Right cardiac atrium (tissue), 5 donors: ENCODE measurements at regions not wholly inside any gene's neighbourhood (a gene's known extent, or its start where the extent isn't known, plus 50 kb on each side); places are given as distances from the start of the nearest gene placed in this dataset.
A peak's percentile ranks its signal among the peaks of the same experiment; 100 is the strongest.

Source experiments
- ATAC-seq, 2 donors: fragments of 200-7000 bp; cut with Tn5 transposase; one replicate each; pipeline versions ENCODE4 v1.8.0 to v1.9.1; 2020; ENCODE audit warnings: moderate library complexity in 2 of 2, mild to moderate bottlenecking in 1 of 2
- DNase-seq, 3 donors: peaks; one replicate each; pipeline ENCODE4 v3.0.0-alpha.2; 2020
- H3K27ac ChIP-seq: one replicate; pipeline ENCODE4 v1.5.1; 2013; ENCODE audit warnings: mild to moderate bottlenecking, low read length, control low read depth, moderate library complexity
- H3K27me3 ChIP-seq: one replicate; pipeline ENCODE4 v1.6.1; 2013; ENCODE audit not compliant: control insufficient read depth, insufficient read depth
- H3K4me1 ChIP-seq: one replicate; pipeline ENCODE4 v1.6.1; 2013; ENCODE audit warnings: low read length; ENCODE audit not compliant: control insufficient read depth, insufficient read depth
- H3K4me3 ChIP-seq: one replicate; pipeline ENCODE4 v1.5.1; 2013; ENCODE audit warnings: low read length, control low read depth
- H3K9me3 ChIP-seq: one replicate; pipeline ENCODE4 v1.6.1; 2013; ENCODE audit warnings: low read length; ENCODE audit not compliant: control insufficient read depth
- WGBS: extraction: QIAGEN DNeasy Blood & Tissue Kit; methylation state at CpG from one replicate; pipeline ENCODE4 v1.1.7; 2013; 5-methylcytosine and 5-hydroxymethylcytosine counted together
- intact Hi-C, 4 donors: fragments of 100-400 bp; cut with DNase I; formaldehyde crosslinking; loops; one replicate each; pipeline versions ENCODE4 v1.11.0 to v1.14.0; 2022 to 2023
- donor health status: healthy with polysubstance abuse.
- donor health status: DM: no; HTN: yes; CAD: no.
- donor health status: DM: no; HTN: no; CAD: no.
- donor health status: DM: no; HTN: yes; CAD: no; lungs with severe emphysema.
- donor health status: DM: yes; HTN: yes; CAD: no.

DNA sequence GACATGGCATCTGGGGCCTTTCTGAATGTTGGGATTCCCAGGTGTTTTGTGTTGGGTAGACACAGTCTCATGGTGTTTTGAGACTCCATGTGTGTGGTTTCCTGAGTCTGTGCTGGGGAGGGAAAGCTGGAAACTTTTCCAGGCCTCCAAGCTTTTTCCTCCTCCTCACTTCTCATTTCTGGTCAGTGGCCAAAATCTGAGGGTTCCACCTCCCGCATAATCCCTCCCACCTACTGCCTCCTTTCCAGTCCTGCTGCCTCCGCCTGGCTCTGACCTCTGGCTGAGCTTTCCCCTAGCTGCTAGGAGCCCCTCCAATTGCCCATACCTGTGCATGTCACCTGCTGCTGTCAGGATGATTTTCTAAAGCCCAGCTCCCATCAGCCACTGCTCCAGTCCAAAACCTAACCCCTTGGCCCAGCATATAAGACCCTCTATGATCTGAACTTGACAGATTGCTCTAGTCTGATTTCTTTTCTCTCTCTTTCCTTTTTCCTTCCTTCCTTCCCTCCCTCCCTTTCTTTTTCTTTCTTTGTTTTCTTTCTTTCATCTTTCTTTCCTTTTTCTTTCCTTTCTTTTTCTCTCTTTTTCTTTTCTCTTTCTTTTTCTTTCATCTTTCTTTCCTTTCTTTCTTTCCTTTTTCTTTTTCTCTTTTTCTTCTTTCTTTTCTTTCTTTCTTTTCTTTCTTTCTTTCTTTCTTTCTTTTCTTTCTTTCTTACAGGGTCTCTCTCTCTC, 51.4 kb upstream of the NECTIN1 start:
- ATAC-seq (no peak), DNase-seq (no peak)
- H3K4me1 ChIP-seq, result peaks cover 5% of the 10 kb centered on the region
- no peak overlapping the region for H3K4me3 ChIP-seq
- no peaks in the 10 kb centered on the region for H3K9me3 ChIP-seq
- H3K27me3 ChIP-seq, result no peaks in the 10 kb centered on the region
- WGBS, result 25% methylated on average over 2 of the region's 2 CpGs
- intact Hi-C loops, result no loop called here
- peak overlapping the region; percentile 68 for H3K27ac ChIP-seq

DNA sequence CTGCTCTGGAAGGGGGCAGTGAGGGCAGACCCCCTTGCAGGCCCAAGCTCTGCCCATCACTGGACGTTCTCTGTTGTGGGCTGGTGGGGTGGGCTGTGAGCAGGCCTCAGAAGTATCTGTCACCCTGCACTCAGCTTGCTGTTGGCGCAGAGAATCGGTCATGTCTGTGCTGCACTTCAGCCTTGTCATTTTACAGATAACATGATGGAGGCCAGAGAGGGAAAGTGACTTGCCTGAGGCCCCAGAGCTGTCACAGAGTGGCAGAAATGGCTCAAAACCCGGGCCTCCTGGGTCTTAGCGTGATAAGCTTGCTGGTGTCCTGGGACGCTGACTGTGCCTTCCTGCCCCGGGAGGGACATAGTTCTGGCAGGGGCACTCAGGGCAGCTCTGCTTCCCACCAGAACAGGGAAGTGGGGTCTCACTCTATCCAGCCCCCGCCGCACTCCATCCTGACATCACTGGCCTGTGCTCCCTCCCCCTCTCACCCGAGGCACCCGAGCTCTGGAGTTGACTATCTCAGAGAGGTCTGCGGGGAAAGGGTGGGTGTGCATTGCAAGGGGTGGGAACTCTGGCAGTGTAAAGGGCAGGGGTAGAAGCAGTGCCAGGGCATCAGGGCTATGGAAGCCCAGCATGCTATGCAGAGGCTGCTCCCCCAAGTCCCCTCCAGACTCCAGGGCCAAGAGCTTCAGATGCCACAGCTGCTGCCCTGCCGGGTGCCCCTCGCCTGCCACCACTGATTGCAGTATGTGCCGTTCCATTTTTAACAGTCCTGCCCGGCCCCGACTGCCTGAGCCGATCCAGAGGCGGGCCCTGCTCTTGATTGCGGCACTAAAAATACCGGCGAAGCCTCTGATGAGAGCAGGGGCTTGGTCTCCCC, 50.4 kb upstream of the NECTIN1 start:
- Histone ChIP-seq H3K4me3 (no peak overlapping the region), H3K4me1 (peaks cover 5% of the 10 kb centered on the region), H3K9me3 (no peaks in the 10 kb centered on the region), H3K27me3 (no peaks in the 10 kb centered on the region), H3K27ac (peak overlapping the region; percentile 68)
- 32% methylated on average over 22 of the region's 22 CpGs for WGBS
- ATAC-seq, result peak; percentile 75 to 82
- intact Hi-C loops, result no loop called here
- DNase-seq, result peak in 2 of 3 donors; percentile 78 to 80
